ENCODE measurements at regions not wholly inside any gene's neighbourhood (a gene's known extent, or its start where the extent isn't known, plus 50 kb on each side); places are given as distances from the start of the nearest gene placed in this dataset.
A peak's percentile ranks its signal among the peaks of the same experiment; 100 is the strongest.
"Not testable (repeated sequence)": the region's sequence is repeated elsewhere in the genome, so short reads cannot be mapped to it uniquely, and the experiment has no call there.

DNA sequence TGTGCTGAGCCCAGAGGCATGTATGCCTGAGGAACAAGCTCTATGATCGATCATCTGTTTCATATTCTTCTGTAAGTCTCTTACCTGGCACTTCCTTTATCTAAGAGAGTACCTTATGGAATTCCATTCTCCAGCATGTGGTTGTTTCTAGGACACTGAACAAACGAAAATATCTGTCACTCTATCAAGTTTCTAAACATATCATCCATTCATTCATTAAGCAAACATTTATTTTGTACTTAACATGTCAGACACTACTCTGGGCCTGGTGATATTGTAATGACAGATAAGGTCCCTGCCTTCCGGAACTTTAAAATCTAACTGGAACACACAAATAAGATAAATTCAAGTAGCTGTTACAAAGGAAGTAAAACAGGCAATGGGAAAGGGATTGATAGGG is 477.1 kb downstream of the IGSF11 start:
- no peak for DNase-seq (ENCODE audit: low spot score)

DNA sequence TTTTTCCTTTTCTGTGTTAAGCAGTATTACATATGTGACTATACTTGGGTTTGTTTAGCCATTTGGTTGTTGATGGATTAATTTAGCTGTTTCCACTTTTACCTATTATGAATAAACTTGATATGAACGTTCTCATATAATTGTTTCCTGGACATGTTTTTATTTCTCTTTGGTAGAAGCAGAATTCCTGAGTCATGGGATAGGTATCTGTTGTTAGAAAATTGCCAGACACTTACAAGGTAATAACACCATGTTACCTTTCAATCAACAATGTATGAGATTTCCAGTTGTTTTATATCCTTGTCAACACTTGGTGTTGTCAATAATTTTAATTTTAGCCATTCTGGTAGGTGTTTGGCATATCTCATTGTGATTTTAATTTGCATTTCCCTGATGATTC is 475.4 kb downstream of the IGSF11 start:
- no peak for DNase-seq (ENCODE audit: low spot score)

DNA sequence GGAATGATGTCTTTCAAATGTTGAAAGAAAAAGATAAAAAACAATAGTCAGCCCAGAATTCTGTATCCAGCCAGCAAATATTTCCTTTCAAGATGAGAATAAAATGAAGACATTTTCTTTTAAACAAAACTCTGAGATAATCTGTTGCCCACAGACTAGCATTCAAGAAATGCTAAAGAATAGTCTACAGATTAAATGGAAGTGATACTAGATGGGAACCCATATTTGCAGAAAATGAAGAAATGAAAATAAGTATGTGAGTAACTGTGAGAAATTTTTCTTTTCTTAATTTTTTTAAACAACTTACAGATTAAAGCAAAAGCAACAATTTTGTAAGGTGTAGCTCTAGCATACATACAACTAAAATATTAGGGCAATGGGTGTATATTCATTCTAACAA is 469.8 kb downstream of the IGSF11 start:
- DNase-seq (ENCODE audit: low spot score) = no peak

DNA sequence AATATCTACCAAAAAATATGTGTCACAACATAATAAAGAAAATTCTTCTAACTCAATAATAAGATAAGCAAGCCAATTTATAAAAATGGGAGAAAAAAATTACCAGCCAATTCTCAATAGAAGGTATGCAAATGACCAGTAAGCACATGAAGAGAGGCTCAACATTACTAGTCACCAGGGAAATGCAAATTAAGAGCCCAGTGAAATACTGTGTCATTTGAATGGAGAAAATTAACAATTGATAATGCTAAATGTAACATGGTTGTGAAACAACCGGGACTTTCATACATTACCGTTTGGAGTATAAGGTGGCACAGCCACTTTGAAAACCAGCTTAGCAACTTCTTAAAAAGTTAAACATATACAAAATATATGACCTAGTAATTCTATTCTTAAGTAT is 460.7 kb downstream of the IGSF11 start:
- no peak for DNase-seq (ENCODE audit: low spot score)

DNA sequence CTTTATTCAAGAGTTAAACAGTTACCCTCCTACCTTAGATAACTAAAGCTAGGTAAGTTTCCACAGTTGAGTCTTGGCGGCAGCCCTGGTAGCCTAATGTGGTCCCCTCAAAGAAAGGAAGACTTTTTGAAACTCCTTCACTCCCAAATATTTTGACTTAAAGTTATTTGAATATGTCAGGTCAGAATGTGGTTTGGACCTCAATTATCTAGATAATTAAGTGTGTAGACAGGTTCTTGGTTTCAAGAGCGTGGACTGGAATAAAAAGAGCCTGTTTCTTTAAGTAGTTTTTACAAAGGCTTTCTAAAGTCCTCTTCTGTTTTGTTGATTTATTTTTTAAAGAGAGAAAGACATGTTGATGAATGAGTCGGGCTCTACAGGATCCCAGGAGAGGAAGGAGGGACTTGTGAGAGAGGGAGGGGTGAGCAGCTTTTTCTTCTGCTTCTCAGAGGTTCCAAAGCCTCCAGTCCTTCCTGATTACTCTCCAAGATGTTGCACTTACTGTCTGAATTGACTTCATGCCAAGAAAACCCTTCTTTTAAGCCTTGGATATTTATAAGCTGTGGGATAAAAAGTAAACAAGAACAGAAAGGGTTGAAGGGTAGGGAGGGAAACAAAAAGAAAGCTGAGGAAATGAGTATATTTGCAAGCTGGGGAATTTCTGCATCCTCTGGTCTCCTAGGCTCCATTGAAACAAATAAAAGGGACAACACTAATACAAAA is 457.4 kb downstream of the IGSF11 start:
- DNase-seq (ENCODE audit: low spot score) = no peak

DNA sequence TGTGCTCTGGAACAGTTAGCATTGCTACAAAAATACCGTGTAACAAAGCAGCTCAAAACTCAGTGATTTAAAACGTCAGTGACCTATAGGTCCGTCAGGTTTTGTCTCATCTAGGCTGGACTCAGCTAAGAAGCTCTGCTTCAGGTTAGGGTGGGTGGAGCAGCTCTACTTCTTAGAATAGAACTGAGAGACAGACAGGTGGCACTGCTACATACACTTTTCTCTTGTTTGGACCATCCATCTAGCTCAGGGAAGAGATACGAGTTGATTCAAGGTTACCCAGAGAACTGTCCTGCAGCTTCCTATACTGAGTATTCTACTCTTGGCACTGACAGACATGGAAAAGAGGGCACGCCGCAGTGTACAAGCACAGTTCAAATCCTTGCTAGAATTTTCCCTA is 456.1 kb downstream of the IGSF11 start:
- DNase-seq (ENCODE audit: low spot score) = no peak

DNA sequence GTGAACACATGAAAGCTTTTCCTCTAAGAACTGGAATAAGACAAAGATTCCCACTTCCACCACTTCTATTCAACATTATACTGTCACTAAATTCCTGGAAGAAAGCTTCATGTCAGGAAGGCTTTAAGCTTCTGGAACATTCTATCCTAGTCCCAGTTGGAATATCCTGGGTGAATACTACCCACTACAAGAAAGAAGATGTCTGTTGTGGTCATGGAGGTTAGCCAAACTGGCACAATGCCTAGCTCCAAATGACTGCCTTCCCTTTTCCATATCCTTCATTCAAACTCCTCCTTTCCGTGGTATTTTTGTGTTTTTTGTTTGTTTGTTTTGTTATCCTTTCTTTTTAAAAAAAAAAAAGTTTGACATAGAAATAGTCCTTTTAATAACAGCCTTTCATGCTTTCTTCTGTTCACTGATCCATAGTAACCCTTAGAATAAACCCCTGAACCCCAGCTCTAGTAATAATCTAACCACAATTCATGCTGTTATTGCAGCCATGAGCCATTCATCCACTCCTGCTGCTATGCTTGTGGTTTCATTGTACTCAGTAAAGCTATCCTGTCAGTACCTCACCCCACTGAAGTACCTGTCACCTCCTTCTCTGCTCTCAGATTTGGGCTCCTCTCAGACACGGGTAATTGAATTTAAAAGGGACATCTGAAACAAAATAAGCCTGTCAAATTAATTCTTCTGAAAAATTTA is 447.5 kb downstream of the IGSF11 start:
- no peak for DNase-seq (ENCODE audit: low spot score)

DNA sequence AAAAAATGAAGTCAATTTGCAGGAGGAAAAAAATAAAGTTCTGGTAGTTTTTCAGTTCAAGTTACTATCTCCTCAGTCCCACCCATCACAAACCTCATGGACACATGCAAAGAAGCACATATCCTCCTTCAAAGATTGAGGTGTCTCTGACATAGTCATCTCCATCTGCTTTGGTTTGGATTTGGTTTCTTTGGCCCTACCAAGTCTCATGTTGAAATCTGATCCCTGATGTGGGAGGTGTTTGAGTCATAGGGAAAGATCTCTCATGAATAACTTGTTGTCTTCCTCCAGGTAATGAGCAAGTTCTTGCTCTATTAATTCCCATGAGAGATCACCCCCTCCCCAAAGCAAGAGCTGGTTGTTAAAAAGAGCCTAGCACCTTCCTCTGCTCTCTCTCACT is 446.8 kb downstream of the IGSF11 start:
- no peak for DNase-seq (ENCODE audit: low spot score)

DNA sequence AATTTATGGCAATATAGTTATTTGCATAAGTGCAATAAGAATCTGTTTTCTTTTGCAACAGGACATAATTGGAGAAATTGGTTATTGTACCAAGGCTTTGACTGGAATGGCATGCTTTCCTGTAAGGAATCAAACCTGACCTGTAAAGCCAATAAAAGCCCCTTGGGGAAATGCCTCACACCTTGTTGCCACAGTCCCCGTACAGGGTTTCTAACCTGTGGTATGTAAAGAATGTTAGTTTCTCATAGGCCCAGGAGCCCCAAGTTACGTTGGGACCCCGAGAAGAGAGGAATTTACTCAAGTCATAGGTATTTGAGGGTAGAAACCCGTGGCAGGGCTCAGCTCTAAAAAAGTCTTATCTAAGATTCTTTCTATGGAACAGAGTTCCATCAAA is 441.4 kb downstream of the IGSF11 start:
- no peak for DNase-seq (ENCODE audit: low spot score)

DNA sequence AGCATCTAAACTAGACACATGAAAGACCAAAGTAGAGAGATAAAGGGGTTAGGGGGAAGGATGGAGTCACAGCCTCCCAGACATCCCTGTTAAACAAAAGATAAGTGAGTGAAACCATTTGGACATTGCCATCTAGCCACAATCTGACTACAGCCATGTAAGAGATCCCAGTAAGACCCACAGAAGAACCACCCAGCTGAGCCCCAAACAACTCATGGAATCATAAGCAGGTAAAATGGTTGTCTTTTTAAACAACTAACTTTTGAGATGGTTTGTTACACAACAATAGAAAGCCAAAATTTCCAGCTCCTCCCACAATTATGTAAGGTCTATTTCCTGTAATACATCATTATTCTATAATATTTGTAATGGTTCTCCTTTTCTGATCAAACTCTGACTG is 437.5 kb downstream of the IGSF11 start:
- DNase-seq (ENCODE audit: low spot score) = no peak

DNA sequence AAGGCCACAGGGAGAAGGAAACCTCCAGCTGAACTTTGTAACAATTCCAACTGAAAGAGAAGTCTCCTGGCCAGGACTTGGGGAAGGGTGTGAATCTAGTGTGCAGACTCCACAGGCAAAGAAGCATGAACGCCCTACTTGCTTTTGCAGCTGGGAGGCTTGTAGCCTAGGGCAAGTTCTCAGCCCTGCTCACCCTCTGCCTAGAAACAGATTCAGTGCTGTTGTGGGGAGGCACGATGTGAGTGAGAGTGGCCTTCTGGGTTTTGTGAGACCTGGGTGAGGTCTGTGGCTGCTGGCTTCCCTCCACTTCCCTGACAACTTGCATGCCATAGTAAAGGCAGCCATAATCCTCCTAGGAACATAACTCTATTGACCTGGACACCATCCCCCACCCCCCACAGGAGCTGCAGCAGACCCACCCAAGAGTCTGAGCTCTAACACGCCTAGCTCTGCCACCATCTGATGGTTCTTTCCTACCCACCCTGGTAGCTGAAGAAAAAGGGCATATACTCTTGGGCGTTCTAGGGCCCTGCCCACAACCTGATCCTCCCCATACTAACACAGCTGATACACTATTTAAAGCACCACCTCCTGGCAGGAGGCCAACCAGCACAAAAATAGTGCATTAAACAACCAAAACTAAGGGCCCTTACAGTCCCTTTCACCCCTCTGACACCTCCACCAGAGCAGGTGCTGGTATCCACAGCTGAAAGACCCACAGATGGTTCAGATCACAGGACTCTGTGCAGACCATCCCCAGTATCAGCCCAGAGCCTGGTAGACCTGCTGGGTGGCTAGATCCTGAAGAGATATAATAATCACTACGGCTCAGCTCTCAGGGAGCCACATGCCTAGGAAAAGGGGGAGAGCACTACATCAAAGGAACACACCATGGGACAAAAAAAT is 426.5 kb downstream of the IGSF11 start:
- DNase-seq (ENCODE audit: low spot score) = no peak

DNA sequence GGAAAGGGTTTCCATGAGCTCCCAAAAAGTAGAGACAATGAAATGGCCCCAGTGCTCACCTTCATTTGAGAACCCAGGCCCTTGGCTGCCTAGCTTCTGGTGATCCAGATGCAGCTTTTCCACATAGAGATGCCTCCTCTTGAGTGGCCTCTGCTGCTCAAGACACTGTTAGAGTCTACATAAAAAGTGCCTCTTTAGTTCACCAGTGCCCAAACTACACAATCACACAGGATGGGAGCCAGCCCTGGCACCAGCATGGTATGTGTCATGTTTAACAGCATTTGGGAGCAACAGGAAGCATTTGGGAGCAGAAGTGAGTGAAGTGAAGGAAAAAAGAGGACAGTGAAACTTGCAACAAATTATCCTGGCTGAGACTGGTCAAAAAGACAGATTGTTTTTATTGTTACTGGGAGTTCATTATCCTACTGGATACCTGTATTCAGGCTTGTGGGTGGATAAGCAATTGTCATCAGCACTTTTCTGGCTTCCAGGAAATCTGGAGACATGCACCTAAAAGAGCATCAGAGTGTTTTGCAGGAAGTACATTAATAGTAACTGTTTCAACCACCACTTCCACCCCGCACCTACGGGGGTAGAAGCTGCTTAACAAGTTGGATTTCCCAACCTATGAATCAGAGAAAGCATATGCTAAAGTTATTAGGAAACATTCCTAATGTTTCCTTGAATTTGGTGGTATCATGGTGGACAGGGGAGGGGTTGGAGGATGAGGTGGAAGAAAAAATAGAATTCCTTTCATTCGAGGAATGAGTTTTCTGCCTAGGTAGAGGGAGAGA is 416.2 kb downstream of the IGSF11 start:
- DNase-seq (ENCODE audit: low spot score) = no peak

DNA sequence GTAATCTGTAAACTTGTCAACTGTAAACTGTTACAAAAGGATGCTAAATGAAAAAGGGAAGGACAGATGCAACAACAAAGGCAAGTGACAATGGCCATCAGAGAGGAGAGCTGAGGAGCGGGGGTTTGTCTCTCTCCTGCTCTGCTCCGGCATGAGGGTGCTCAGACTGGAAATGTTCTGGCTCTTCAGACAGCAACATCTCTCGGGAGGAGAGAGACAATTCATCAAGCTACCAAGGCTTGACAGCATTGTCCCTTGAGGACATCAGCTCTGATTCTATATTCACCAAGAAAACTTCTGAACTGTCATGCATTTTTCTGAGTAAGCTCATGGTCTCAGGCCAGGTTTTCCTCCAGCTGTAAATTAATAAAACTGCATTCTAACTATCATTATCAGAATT is 408.2 kb downstream of the IGSF11 start:
- no peak for DNase-seq (ENCODE audit: low spot score)

DNA sequence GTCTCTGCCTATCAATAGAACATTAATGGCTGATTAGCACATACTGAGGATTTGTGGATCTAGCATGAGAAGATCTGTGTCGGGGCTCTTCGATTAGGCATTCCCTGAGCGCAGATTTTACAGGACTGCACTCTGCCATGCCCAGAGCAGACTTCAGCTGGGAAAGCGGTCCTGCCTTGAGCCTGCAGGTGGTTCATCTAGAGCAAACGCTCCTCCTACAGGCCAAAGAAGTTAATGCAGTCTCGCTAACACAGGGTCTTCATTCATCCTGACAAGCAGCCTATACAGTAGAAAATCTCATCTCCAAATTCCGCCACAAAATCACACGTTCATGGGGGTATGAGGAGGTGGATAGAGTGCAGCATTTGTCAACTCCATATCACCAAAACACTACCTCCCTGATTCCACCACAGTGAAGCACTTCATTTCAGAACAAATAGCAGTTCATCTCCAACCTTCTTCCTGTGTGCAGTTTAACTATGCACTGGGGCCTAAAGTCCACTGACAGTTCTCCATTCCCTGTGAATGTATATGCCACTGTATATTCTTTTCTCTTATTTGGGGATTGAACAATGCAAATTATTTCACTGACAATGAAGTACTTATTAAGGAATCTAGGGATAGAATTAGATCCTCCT is 405.8 kb downstream of the IGSF11 start:
- DNase-seq (ENCODE audit: low spot score) = peak; percentile 44

DNA sequence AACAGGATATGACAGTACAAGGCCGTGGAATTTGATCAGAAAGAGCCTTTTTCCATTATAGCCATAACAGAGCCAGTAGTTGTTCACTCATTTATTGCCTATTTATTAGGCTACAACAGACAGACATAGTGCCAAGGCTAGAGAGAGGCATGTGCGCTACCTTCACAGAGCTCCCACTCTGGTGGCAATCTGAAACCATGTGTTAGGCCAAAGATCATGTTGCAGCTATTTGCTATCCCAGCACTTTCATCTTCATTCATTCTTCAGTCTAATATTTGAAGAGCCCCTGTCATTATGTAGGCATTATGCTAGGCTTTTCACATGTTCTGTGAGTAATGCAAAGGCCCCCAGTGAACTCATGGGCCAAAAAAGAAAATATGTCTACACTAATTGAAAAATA is 404.8 kb downstream of the IGSF11 start:
- no peak for DNase-seq (ENCODE audit: low spot score)

DNA sequence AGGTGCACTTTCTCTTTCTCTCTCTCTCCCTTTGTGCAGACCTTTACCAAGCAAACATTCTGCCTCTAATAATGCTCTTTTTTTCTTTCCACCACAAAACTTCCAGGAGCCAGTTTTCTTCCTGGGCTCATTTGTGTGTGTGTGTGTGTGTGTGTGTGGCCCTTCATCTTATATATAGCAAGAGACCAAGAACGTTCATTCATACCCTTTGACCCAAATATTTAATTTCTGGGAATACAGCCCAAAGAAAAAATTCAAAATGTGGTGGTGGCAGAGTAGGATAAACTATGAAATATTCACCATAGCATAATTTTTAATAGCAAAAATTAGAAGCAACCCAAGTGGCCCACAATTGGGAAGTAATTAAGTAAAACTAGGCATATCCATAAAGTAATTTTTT is 398.9 kb downstream of the IGSF11 start:
- DNase-seq (ENCODE audit: low spot score) = no peak

DNA sequence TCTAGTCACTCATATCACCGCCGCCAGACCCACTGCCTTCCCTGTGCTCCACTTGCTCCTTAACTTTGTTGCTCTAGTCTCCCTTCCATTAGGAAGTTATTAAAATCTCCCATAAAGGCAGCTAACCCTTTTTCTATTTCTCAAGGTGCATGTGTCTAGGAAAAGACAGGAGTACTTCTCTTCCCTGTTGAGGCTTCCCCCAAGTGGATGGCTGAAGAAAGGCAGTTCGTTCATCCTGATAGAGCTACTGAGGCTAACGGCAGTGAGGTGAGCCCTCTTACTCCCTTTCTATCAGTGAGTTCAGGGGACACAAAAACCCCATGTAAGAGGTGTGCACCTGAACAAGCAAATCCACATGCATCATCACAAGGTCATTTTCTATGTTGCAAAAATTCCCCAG is 397.8 kb downstream of the IGSF11 start:
- DNase-seq (ENCODE audit: low spot score) = no peak

DNA sequence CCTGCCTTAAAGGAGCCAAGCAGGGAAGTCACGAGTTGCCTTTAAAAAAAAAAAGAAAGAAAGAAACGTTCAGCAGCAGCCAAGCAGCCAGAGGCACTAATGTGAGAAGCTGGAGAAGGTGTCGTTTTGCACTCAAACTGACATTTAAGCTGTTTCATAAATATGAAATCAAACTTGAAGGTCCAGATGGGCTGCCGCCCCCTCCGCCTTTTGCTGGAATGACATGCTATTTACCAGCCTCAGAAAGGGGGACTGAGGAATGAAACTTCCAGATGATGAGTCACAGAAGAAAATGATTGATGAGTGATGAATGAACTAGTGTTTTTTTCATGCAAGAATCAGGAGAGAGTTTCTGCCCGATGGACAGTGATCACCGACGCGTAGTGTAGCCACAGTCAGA is 396.8 kb downstream of the IGSF11 start:
- DNase-seq (ENCODE audit: low spot score) = no peak

DNA sequence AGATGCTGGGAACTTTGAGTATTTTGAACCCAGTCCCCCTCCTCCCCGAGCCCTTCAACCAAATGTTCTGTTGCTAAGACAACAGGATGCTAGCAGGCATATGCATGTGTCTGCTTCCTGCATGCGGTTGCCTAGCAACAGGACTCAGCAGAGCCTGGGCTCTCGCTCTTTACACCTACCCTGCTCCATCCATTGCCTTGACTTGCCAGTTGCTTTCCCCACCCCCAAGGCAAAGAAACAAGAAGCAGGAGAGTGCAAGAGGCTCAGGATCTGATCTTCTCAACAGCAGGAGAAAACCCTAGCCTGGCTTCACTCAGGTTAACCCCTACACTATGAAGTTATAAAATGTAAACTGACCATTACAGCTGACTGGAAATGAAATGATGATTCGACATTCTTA is 393.0 kb downstream of the IGSF11 start:
- DNase-seq (ENCODE audit: low spot score) = no peak

DNA sequence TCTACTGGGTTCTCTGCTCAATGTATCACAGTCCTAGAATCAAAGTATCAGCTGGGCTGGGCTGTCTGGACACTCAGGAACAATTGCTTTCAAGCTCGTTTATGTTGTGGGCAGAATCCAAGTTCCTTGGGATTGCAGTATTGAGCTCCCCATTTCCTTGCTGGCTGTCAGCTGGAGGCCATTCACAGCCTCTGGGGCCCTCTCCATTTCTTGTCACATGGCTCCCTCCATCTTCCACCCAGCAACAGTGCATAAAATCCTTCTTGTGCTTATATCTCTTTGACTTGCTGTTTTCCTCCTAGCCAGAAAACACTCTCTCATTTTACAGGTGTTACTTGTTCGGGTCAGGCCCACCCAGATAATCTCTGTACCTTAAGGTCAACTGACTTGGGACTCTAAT is 363.5 kb downstream of the IGSF11 start:
- DNase-seq (ENCODE audit: low spot score) = no peak

DNA sequence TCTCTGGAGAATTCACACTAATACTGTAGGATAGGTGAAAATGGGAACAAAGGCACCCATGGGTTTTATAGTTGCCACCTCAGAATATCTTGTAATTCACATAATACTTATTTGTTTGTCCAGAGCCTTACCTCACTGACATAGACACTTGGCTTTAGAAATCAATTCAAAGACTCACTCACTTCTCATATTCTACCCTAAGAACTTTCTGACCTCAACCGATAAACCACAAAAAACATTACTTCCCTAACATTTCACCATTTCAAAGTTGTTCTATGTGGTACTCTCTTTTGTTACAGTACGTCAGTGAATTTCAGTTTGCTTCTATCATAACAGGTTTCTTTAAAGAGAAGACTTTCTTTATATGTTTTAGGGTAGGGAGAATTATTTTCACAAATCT is 359.3 kb downstream of the IGSF11 start:
- no peak for DNase-seq (ENCODE audit: low spot score)

DNA sequence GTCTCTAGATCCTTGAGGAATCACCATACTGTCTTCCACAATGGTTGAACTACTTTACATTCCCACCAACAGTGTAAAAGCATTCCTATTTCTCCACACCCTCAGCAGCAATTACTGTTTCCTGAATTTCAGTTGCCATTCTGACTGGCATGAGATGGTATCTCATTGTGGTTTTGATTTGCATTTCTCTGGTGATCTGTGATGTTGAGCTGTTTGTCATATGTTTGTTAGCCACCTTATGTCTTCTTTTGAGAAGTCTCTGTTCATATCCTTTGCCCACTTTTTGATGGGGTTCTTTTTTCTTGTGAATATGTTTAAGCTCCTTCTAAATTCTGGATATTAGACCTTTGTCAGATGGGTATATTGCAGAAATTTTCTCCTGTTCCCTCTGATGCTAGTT is 356.0 kb downstream of the IGSF11 start:
- not testable (repeated sequence) for DNase-seq (ENCODE audit: low spot score)

Measured in activated CD4-positive, alpha-beta T cell treated with anti-CD3 and anti-CD28 coated beads, Interleukin-2, Interleukin-4, amounts not matched to agents 100 ng/mL and 50 ng/mL, durations not matched to agents 16 hours and 8 hours (primary cell).